NCI-H1930 (cell line): ENCODE measurements at regions not wholly inside any gene's neighbourhood (a gene's known extent, or its start where the extent isn't known, plus 50 kb on each side); places are given as distances from the start of the nearest gene placed in this dataset.
"Not testable (repeated sequence)": the region's sequence is repeated elsewhere in the genome, so short reads cannot be mapped to it uniquely, and the experiment has no call there.

Experiments used
- DNase-seq, 2 experiments: peaks; one replicate each; lab custom pipeline; 2025; lab: John Stamatoyannopoulos, UW

DNA sequence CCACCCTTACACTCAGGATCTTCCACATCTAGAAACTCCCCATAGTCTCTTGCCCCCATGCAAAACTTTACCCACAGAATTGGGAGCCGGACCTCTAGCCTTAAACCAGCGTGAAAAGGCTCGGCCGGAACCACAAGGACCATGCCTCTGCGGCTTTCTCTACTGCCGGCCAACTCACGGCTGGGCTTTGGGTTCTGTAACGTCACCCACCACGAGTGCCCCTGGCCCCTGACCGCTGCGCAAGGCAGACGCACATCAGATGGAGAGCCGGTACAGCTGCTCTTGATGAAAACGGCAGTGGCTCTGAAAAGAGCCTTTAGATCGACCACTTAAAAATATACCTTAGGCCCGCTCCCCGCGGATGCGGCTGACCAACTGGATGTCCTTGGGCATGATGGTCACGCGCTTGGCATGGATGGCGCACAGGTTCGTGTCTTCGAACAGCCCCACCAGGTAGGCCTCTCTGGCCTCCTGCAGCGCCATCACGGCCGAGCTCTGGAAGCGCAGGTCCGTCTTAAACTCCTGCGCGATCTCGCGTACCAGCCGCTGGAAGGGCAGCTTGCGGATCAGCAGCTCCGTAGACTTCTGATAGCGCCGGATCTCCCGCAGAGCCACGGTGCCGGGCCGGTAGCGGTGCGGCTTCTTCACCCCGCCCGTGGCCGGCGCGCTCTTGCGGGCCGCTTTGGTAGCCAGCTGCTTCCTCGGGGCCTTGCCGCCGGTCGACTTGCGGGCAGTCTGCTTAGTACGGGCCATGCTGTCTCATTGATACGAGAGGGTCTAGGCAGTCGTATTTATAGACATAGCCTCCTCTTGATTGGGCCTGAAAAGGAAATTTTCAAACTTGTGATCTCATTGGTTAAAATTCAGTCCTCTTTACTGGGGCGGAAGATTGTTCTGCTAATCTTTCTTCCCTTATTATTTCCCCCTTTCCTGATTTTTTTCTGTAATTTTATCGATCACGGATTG, 66.3 kb downstream of the FAM72C start:
- not testable (repeated sequence) for DNase-seq

GRCh38 chr1:143904622-143904979, 67.2 kb downstream of the FAM72C start:
- not testable (repeated sequence) for DNase-seq

- not testable (repeated sequence) for DNase-seq
Measured at GRCh38 chr1:143903899-143904621, 67.7 kb downstream of the FAM72C start.

DNA sequence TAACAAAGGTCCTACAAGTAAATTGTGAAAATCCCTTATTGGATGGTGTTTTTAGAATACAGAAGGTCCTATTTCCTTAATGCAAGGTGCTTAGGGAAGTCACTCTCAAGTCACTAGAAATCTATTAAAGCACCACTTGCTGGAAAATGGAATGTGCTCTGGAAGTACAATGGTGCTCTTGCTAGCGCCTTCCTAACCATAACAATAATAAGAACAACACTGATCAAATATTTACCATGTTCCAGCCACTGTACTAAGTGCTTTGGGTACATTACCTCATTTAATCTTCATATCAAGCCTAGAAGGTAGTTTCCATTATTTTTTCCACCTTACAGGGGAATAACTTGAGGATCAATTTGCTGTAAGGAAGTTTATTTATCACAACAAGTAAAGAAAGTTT, 75.4 kb downstream of the FAM72C start:
- not testable (repeated sequence) for DNase-seq

DNA sequence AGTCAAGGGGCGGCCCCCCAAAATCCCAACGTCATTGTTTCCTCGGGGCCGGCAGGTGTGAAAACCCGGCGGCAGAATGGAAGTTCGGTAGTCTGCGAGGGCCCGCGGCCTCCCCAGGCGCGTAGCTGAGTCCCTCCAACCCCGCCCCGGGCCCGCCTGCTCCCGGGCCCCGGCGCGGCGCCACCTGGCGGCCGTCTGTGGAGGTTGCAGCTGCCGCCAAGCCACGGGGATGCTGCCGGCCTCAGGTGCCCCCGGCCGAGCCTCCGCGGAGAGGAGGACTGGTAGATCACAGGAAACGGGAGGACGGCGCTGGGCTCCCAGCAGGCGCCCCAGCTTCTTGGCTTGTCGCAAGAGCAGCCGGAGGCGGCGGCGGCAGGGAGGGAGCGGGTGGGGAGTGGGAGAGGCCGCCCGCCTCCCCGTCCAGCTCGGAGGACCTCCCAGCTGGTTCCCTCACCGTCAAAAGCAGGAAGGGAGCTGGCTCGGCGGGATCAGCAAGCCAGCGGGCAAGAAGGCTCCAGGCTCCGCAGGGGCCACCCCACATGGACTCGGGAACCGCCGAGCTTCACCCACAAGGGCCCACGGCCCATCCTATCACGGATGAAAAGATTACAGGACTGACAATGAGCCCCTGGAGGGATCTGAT, 86.7 kb downstream of the FAM72C start:
- DNase-seq, result peak in 1 of 2 experiments; percentile 1

- not testable (repeated sequence) for DNase-seq
Measured at GRCh38 chr1:143884532-143884931, 87.3 kb downstream of the FAM72C start.

GRCh38 chr1:143879757-143880536, 91.8 kb downstream of the FAM72C start:
- DNase-seq, result not testable (repeated sequence)

- not testable (repeated sequence) for DNase-seq
Measured at GRCh38 chr1:143875947-143876346, 95.8 kb downstream of the FAM72C start.

DNA sequence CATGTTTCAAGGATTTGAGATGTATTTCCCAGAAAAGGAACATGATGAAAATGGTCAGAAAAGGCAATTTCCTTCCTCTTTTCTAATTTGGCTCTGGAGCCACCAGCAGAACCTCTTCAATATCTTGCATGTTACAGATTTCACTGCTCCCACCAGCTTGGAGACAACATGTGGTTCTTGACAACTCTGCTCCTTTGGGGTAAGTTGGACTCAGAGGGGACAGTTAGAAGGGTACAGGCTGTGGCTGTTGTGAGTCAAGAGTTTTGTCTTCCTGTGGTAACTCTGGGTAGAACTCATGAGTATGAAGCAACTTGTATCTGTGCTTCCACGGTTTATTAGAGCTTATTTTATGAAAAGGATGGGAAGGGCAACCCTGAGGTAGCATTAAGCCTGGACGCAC, 97.2 kb downstream of the FAM72C start:
- DNase-seq, result not testable (repeated sequence)

DNA sequence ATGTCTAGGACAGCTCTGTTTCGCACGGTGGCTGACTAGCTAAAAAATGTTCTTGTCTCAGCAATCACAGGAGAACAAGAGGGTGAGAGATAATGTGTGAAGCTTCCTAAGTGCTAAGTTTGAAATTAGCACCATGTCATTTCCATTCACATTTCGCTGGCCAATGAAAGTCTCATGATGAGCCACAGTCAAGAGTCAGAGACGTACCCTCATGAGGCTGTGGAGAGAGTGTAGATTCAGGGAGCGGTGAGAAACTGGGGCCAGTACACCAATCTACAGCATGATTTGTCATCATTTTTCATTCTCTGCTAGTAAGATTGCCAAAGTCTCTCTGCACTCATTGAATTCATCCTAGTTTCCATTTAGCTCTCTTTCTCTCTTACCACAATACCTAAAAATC, 98.1 kb downstream of the FAM72C start:
- DNase-seq, result not testable (repeated sequence)

DNA sequence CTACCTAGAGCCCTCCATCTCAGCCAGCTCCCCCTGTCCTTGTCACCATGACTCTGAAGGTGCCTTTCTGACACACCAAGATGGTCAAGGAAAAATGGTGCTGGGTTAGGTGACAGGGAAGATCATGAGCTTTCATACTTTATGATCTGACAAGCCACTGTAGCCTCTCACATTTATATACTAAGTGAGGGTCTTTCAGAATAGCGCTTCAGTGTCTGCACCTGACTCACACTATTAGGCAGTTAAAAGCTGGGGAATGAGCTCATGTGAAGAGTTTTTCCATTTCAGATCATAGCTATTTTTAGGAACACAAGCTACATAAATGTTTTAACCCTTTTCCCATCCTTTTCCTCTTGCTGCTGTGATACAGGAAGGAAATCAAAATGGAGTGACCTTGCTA, 101.4 kb downstream of the FAM72C start:
- not testable (repeated sequence) for DNase-seq

DNA sequence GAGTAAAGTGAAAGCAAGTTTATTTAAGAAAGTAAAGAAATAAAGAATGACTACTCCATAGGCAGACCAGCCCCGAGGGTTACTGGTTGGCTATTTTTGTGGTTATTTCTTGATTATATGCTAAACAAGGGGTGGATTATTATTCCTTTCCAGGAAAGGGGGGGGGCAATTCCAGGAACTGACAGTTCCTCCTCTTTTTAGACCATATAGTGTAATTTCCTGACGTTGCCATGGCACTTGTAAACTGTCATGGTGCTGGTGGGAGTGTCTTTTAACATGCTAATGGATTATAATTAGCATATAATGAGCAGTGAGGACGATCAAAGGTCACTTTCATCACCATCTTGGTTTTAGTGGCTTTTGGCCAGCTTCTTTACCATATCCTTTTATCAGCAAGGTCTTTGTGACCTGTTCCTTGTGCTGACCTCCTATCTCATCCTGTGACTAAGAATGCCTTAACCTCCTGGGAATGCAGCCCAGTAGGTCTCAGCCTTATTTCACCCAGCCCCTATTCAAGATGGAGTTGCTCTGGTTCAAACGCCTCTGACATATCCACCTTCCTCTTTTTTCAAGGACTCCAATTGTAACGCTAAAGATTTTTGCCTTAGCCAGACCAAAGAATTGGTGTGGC, 104.1 kb downstream of the FAM72C start:
- not testable (repeated sequence) for DNase-seq

GRCh38 chr1:143863901-143864520, 107.8 kb downstream of the FAM72C start:
- not testable (repeated sequence) for DNase-seq

DNA sequence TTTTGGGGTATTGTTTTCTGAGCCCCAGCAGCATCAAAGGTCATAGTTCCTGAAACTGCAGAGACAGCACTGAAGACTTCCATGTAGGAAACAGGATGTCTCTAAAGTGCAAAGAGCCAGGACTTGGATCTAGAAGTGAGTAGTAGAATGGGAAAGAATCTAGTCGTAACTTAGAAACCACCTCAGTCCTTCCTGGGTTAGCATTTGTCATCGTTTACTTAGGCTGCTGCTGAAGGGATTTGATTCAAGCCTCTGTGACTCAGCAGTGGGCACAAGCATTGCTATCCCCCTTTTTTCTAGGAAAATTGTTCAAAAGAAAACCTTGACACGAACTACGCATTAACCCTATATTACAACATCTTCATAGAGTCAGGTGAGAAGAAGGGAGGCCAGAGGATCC, 109.1 kb downstream of the FAM72C start:
- not testable (repeated sequence) for DNase-seq

- not testable (repeated sequence) for DNase-seq
Measured at GRCh38 chr1:143861306-143861705, 110.5 kb downstream of the FAM72C start.

DNA sequence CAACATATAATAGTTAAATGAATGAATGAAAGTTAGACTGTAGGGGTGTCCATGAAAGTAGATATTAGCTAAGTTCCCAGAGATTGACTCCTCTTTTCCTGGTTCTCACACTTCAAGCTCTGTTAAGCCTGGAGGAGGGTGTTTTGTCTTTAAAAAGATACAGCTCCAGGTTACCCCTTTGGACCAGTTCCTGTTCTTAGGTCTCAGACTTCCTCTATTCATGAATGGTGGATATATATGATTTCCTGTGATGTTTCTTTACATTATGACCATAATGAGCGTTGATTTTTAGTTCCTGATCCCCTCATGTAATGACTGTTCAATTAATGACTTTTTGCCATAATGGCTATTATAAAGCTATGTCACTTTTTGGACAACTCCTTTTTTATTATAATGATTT, 115.9 kb downstream of the FAM72C start:
- DNase-seq, result not testable (repeated sequence)

- DNase-seq, result not testable (repeated sequence)
Measured at GRCh38 chr1:143854069-143854468, 117.7 kb downstream of the FAM72C start.

DNA sequence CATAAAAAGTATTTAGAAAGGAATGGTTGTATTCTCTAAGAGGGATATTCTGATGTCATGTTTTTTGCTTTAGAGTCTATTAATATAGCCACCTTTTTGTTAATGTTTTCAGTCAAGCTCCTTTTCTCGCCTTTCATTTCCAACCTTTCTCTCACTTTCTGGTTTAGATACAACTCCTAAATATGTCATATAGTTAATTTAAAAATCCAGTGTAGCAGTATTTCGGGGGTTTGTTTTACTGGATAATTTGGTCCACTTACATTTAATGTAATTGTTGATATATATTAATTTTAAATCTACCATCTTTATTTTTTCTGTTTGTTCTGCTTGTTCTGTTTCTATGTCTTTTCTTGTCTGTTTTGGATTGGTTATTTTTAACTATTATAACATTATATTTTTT, 121.1 kb downstream of the FAM72C start:
- DNase-seq, result not testable (repeated sequence)

GRCh38 chr1:143848859-143849258, 122.9 kb downstream of the FAM72C start:
- not testable (repeated sequence) for DNase-seq

DNA sequence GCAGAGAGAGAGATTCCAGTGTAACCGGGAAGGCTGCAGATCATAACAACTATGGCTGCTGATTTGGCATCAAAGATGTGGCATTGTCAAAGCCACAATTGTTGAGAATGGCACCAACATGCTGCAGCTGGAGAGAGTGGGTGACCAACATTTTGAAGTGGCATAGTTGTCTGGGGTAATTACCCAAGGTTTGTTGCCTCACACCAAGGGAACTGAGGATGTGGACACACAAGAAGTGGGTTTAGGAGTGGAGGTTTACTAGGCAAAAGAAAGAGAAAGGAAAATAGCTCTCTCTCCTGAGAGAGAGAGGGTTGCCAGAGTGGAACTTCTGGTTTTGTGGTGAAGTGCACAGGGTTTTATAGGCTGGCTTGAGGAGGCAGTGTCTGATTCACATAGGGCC, 126.6 kb downstream of the FAM72C start:
- DNase-seq, result not testable (repeated sequence)

- not testable (repeated sequence) for DNase-seq
Measured at GRCh38 chr1:143842058-143842457, 129.7 kb downstream of the FAM72C start.
